B cell (primary cell): ENCODE measurements at regions not wholly inside any gene's neighbourhood (a gene's known extent, or its start where the extent isn't known, plus 50 kb on each side); places are given as distances from the start of the nearest gene placed in this dataset.

Source experiments
- ATAC-seq: fragments of 200-7000 bp; cut with Tn5 transposase; one replicate; pipeline ENCODE4 v1.10.0; 2021; ENCODE audit warnings: low read depth, mild to moderate bottlenecking, moderate number of reproducible peaks, moderate library complexity
- CTCF ChIA-PET: fragments of 350-600 bp; sonication (Branson Sonifier 250); formaldehyde crosslinking; loops from one replicate; lab custom pipeline; 2021; ENCODE audit warnings: antibody characterized with exemption, inconsistent platforms; lab: Charles Lee
- POLR2A ChIA-PET: fragments of 350-600 bp; sonication (Branson Sonifier 250); formaldehyde crosslinking; loops from one replicate; lab custom pipeline; 2021; ENCODE audit warnings: antibody characterized with exemption; lab: Charles Lee
- DNase-seq: peaks from one replicate; pipeline ENCODE4 v3.0.0; 2013
- H2AFZ ChIP-seq: 2 replicates; pipeline ENCODE4 v1.6.1; 2012; ENCODE audit warnings: mild to moderate bottlenecking, low read depth, low read length; ENCODE audit not compliant: insufficient read depth, poor library complexity, severe bottlenecking
- H3K27ac ChIP-seq, 2 donors: 1 replicate in 1 of 2; 2 replicates in 1 of 2; pipeline ENCODE4 v1.5.1; 2012 to 2013; ENCODE audit warnings: low read length in 2 of 2, mild to moderate bottlenecking in 2 of 2, moderate library complexity in 1 of 2
- H3K27me3 ChIP-seq, 4 experiments: fragments of 200-600 bp in 1 of 4; sonication (generic) in 1 of 4; replicated peaks in 1 of 4; 1 replicate in 2 of 4; 2 replicates in 2 of 4; pipeline versions ENCODE4 v1.6.1 to v1.7.0; 2013 to 2016; ENCODE audit warnings: low read length in 3 of 4, mild to moderate bottlenecking in 2 of 4, mixed read lengths in 1 of 4, moderate library complexity in 1 of 4; ENCODE audit not compliant: insufficient read depth in 4 of 4, control insufficient read depth in 3 of 4; ENCODE audit errors: control extremely low read depth in 1 of 4
- H3K36me3 ChIP-seq, 2 experiments: replicated peaks in 1 of 2; 1 replicate in 1 of 2; 2 replicates in 1 of 2; pipeline versions ENCODE4 v1.6.1 to v1.7.1; 2013; ENCODE audit warnings: low read length in 1 of 2; ENCODE audit not compliant: insufficient read depth in 2 of 2, control insufficient read depth in 1 of 2; ENCODE audit errors: control extremely low read depth in 1 of 2, extremely low read depth in 1 of 2
- H3K4me1 ChIP-seq, 2 donors: fragments of 200-600 bp in 1 of 2; sonication (generic) in 1 of 2; 1 replicate in 1 of 2; 2 replicates in 1 of 2; pipeline versions ENCODE4 v1.5.1 to v1.6.1; 2013 to 2017; ENCODE audit warnings: low read length in 2 of 2; ENCODE audit not compliant: control insufficient read depth in 2 of 2, insufficient read depth in 2 of 2
- H3K4me2 ChIP-seq: replicated peaks from 2 replicates; pipeline ENCODE3; 2012; ENCODE audit warnings: mild to moderate bottlenecking, low read depth, low read length; ENCODE audit not compliant: poor library complexity, severe bottlenecking
- H3K4me3 ChIP-seq, 5 experiments: fragments of 200-600 bp in 1 of 5; sonication (generic) in 1 of 5; 1 replicate in 3 of 5; 2 replicates in 2 of 5; pipeline versions ENCODE4 v1.5.1 to v1.7.0; 2011 to 2016; ENCODE audit warnings: low read length in 4 of 5, mild to moderate bottlenecking in 4 of 5, low read depth in 2 of 5, control low read depth in 1 of 5, moderate library complexity in 1 of 5; ENCODE audit not compliant: insufficient read depth in 1 of 5; ENCODE audit errors: control extremely low read depth in 1 of 5, extremely low read depth in 1 of 5
- H3K79me2 ChIP-seq: fragments of 200-600 bp; sonication (generic); one replicate; pipeline ENCODE4 v1.6.0; 2016; ENCODE audit warnings: low read length; ENCODE audit not compliant: control insufficient read depth, insufficient read depth
- H3K9ac ChIP-seq: fragments of 200-600 bp; sonication (generic); 2 replicates; pipeline ENCODE4 v1.6.1; 2017; ENCODE audit warnings: mild to moderate bottlenecking, low read length, moderate library complexity
- H3K9me3 ChIP-seq, 3 donors: one replicate each; pipeline versions ENCODE4 v1.6.1 to v1.7.1; 2013; ENCODE audit warnings: low read length in 2 of 3; ENCODE audit not compliant: control insufficient read depth in 2 of 3, insufficient read depth in 1 of 3; ENCODE audit errors: control extremely low read depth in 1 of 3
- H4K20me1 ChIP-seq: 2 replicates; pipeline ENCODE4 v1.6.0; 2012; ENCODE audit warnings: mild to moderate bottlenecking, low read length; ENCODE audit not compliant: insufficient read depth, control insufficient read depth, poor library complexity, severe bottlenecking
- H3K27ac Mint-ChIP-seq: one replicate; pipeline ENCODE4 v1.8.0; 2021; ENCODE audit warnings: mixed read lengths
- H3K27me3 Mint-ChIP-seq: one replicate; pipeline ENCODE4 v1.8.0; 2021; ENCODE audit warnings: mixed read lengths
- H3K4me1 Mint-ChIP-seq: one replicate; pipeline ENCODE4 v1.8.0; 2021; ENCODE audit warnings: mixed read lengths
- H3K4me3 Mint-ChIP-seq: one replicate; pipeline ENCODE4 v1.8.0; 2021; ENCODE audit warnings: mixed read lengths
- H3K9me3 Mint-ChIP-seq: one replicate; pipeline ENCODE4 v1.8.0; 2022; ENCODE audit warnings: mixed read lengths; ENCODE audit not compliant: insufficient read depth
- CTCF ChIP-seq: fragments of 200-600 bp; IDR thresholded peaks from one replicate; pipeline ENCODE4 v1.8.0; 2022; ENCODE audit warnings: antibody characterized with exemption, mild to moderate bottlenecking
- EZH2 ChIP-seq: IDR thresholded peaks from 2 replicates; pipeline ENCODE4 v1.6.1; 2012; ENCODE audit warnings: borderline replicate concordance, low read depth, mild to moderate bottlenecking, moderate library complexity, low read length; ENCODE audit not compliant: insufficient read depth, poor library complexity, severe bottlenecking
- whole genome bisulfite sequencing: methylation state at CpG from one replicate; pipeline ENCODE4 v1.1.5; 2013; ENCODE audit warnings: missing lambda C conversion rate; ENCODE audit not compliant: insufficient coverage; 5-methylcytosine and 5-hydroxymethylcytosine counted together
- intact Hi-C: fragments of 100-400 bp; cut with micrococcal nuclease; formaldehyde crosslinking; loops from one replicate; pipeline ENCODE4 v1.10.0; 2022

DNA sequence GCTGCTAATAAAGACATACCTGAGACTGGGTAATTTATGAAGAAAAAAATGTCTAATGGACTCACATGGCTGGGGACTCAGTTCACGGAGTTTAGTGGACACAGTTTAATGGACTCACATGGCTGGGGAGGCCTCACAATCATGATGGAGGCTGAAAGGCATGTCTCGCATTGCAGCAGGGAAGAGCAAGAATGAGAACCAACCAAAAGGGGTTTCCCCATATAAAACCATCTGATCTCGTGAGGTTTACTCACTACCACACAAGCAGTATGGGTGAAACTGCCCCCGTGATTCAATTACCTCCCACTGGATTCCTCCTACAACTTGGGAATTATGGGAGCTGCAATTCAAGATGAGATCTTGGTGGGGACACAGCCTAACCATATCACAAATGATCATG lies 1181.2 kb downstream of the PCDH9 start:
- no peak overlapping the region for H3K4me3 Mint-ChIP-seq
- CTCF ChIA-PET: no interaction called here

GRCh38 chr13:66040506-66040905 lies 1189.6 kb downstream of the PCDH9 start:
- H3K27ac Mint-ChIP-seq: no peak overlapping the region
- Histone ChIP-seq H3K27ac (no peak overlapping the region), H3K9me3 (peaks cover 0 to 1% (median 0%) of the 10 kb centered on the region in 3 donors), H2AFZ (no peak overlapping the region), H3K4me3 (no peak overlapping the region), H3K9ac (no peak overlapping the region), H3K79me2 (no peaks in the 10 kb centered on the region), H3K4me1 (no peaks in the 10 kb centered on the region), H4K20me1 (no peaks in the 10 kb centered on the region), H3K36me3 (no peaks in the 10 kb centered on the region), H3K27me3 (no peaks in the 10 kb centered on the region), H3K4me2 (no peak overlapping the region)
- ATAC-seq (no peak), DNase-seq (no peak)
- no peaks in the 10 kb centered on the region for H3K4me1 Mint-ChIP-seq
- no CpG with 5 or more reads among the region's 2 CpGs for WGBS
- POLR2A ChIA-PET: no interaction called here
- intact Hi-C loops: no loop called here
- CTCF ChIA-PET: no interaction called here
- H3K9me3 Mint-ChIP-seq: no peaks in the 10 kb centered on the region
- no peak overlapping the region for H3K4me3 Mint-ChIP-seq
- H3K27me3 Mint-ChIP-seq: no peaks in the 10 kb centered on the region
- TF ChIP-seq EZH2: no peak
- no peak for TF ChIP-seq CTCF

More for the DNA sequence above, 1181.2 kb downstream of the PCDH9 start:
- no peaks in the 10 kb centered on the region for H4K20me1 ChIP-seq
- 70% methylated on average over 1 of the region's 4 CpGs for WGBS
- H3K9ac ChIP-seq: no peak overlapping the region
- ATAC-seq (no peak), DNase-seq (no peak)
- Mint-ChIP-seq H3K4me1 (no peaks in the 10 kb centered on the region), H3K9me3 (no peaks in the 10 kb centered on the region), H3K27ac (no peak overlapping the region), H3K27me3 (no peaks in the 10 kb centered on the region)
- no peak overlapping the region for H2AFZ ChIP-seq
- no peaks in the 10 kb centered on the region for H3K36me3 ChIP-seq
- TF ChIP-seq EZH2: no peak
- TF ChIP-seq CTCF: no peak
- intact Hi-C loops: no loop called here
- H3K4me2 ChIP-seq: no peak overlapping the region
- no peaks in the 10 kb centered on the region for H3K27me3 ChIP-seq
- POLR2A ChIA-PET: no interaction called here
- H3K4me1 ChIP-seq: no peaks in the 10 kb centered on the region
- H3K27ac ChIP-seq: no peak overlapping the region
- H3K79me2 ChIP-seq: no peaks in the 10 kb centered on the region
- H3K9me3 ChIP-seq: peaks cover 0 to 6% (median 0%) of the 10 kb centered on the region in 3 donors
- no peak overlapping the region for H3K4me3 ChIP-seq
